Cardiac fibroblast (primary cell): ENCODE measurements at regions not wholly inside any gene's neighbourhood (a gene's known extent, or its start where the extent isn't known, plus 50 kb on each side); places are given as distances from the start of the nearest gene placed in this dataset.

Source experiments
- DNase-seq, 2 donors: peaks; one replicate each; pipeline versions ENCODE4 v3.0.0 to v3.0.0-alpha.2; 2010; ENCODE audit warnings: low read depth in 2 of 2
- H3K4me3 ChIP-seq, 2 donors: replicated peaks in 1 of 2; 1 replicate in 1 of 2; 2 replicates in 1 of 2; pipeline ENCODE4 v1.5.1; 2011; ENCODE audit warnings: low read depth in 2 of 2, low read length in 2 of 2, mild to moderate bottlenecking in 2 of 2, moderate library complexity in 1 of 2
- TF ChIP-seq, protein P1 (sequence below): IDR thresholded peaks from one replicate; pipeline ENCODE4 v1.5.1; 2011; ENCODE audit warnings: low read depth, mild to moderate bottlenecking, low read length, inconsistent platforms

DNA sequence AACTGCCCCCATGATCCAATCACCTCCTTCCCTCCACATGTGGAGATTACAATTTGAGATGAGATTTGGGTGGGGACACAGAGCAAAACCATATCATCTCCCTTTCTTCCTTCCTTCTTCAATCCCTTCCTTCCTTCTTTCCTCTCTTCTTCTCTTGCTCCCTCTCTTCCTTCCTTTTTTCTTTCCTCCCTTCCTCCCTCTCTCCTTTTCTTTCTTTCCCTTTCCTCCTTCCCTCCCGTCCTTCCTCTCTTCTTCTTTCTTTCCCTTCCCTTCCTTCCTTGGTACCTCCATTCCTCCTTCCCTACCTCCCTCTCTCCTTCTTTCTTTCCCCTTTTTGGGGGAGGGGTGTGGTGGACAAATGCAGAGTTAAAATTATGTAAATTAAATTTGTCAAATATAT is 145.1 kb downstream of the TSHZ3 start:
- TF ChIP-seq, protein P1, sequence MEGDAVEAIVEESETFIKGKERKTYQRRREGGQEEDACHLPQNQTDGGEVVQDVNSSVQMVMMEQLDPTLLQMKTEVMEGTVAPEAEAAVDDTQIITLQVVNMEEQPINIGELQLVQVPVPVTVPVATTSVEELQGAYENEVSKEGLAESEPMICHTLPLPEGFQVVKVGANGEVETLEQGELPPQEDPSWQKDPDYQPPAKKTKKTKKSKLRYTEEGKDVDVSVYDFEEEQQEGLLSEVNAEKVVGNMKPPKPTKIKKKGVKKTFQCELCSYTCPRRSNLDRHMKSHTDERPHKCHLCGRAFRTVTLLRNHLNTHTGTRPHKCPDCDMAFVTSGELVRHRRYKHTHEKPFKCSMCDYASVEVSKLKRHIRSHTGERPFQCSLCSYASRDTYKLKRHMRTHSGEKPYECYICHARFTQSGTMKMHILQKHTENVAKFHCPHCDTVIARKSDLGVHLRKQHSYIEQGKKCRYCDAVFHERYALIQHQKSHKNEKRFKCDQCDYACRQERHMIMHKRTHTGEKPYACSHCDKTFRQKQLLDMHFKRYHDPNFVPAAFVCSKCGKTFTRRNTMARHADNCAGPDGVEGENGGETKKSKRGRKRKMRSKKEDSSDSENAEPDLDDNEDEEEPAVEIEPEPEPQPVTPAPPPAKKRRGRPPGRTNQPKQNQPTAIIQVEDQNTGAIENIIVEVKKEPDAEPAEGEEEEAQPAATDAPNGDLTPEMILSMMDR = no peak
- no peak overlapping the region for H3K4me3 ChIP-seq
- DNase-seq = no peak

DNA sequence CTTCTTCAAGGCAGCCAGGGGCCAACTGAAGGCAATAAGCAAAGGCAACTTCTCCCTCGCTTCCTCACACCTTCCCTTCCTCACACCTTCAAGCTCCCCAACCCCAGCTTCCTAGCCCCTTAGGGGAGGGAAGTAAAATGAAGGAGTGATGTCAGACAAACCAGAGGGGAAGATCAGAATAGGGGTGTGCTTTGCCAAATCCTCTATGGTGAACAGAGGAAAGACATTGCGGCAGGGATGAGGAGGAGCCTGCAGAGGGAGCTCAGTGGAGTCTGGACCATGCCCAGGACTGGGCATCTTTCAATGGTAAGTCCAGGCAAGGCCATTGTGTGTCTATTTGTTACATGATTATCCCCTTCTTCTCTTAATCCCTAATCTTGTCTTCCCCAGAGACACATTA is 164.0 kb downstream of the TSHZ3 start:
- no peak overlapping the region for H3K4me3 ChIP-seq
- TF ChIP-seq, protein P1 = no peak
- peak; percentile 1 to 4 for DNase-seq

DNA sequence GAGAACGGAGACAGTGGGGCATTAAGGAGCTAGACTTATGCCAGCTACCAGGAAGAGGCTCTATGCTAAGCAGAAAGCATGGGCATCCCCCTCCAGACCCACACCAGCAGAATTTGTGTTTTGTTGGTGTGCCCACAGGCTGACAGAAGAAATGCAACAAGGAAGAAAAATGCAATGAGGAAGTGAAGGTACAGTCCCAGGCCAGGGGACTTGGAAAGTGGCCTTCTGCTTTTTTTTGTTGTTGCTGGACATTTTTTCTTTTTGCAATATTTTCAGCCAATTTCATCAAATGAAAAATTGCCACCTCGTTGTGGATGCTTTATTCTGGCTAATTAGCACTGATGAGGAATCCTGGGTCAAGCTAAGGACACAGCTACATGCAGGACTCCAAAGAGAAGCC is 167.7 kb downstream of the TSHZ3 start:
- TF ChIP-seq, protein P1 = no peak
- no peak for DNase-seq
- H3K4me3 ChIP-seq = no peak overlapping the region

DNA sequence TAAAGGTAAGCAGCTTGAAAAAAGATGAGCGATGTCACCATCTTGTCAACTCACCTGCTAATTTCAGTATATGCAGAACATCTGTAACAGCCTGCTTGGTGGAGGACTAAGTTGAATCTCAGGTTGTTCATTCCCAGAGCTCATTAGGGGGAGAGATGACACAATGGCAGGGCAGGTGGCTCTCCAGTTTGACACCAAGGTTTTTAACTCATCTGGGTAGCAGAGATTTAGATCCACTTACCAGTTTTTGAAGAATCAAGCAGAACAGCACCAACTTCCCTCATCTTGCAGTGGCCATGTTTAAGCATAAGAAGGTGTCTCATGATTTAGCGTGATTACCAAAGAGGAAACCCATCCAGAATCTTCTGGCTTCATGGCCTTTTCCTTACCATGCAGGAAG is 168.3 kb downstream of the TSHZ3 start:
- TF ChIP-seq, protein P1 = no peak
- DNase-seq = no peak
- no peak overlapping the region for H3K4me3 ChIP-seq

DNA sequence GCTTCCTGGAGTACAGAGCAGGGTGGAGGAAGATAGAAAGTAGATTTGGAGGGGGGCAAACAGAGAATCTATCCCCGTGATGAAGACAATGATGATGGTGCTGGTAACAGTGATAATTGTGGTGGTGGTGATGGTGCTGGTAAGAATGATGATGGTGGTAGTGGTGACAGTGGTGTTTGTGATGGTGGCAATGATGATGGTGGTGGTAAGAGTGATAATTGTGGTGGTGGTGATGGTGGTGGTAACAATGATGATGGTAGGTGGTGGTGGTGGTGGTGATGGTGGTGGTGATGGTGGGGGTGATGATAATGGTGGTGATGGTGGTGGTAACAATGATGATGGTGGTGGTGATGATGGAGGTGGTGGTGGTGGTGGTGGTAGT is 169.8 kb downstream of the TSHZ3 start:
- TF ChIP-seq, protein P1 = no peak
- no peak overlapping the region for H3K4me3 ChIP-seq
- DNase-seq = no peak

DNA sequence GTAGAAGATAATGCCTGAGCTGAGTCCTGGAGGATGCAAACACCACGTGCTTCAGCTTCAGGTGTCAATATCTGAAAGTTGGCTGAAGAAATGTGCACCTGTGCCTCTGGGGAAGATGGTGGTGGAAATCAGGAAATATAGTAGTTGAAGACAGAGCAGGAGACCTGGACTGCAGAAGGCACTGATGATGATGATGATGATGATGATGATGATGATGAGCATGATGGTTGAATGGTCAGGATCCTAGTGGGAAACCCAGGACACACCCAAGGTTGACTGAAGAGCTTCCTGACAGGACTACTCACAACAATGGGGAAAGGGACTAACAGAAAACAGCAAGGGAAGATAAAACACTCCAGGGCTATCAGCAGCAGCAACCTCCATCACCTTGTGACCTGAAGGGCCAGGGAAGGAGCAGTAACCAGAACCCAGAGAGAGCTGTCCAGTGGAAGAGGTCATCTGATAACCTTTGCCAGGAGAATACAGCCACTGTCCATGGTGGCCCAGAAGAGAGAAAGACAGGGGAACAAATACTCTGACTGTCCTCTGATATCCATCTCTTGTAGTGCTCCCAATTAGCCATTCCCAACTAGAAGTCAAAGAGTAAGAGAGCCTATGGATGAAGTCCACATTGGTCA is 170.3 kb downstream of the TSHZ3 start:
- no peak overlapping the region for H3K4me3 ChIP-seq
- no peak for DNase-seq
- TF ChIP-seq, protein P1 = no peak

DNA sequence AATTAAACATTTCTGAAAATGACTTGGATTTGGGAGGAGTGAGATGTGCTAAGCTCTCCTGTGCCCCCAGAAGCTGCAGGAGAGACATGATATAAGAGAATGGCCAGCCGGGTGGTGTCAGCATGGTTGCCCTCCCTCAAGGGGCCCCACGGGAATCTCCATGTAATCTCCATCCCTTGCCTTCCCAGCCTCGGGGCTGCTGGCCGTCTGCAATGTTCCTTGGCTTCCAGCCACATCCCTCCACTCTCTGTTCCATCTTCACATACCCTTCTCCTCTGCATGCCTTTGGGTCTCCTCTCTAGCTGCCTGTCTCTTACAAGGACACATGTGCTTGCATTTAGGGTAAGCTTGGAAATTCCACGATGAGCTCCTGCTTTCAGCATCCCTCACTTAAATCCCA is 172.0 kb downstream of the TSHZ3 start:
- TF ChIP-seq, protein P1 = no peak
- no peak overlapping the region for H3K4me3 ChIP-seq
- no peak for DNase-seq
